Neural crest cell (in vitro differentiated cells): ENCODE measurements at regions not wholly inside any gene's neighbourhood (a gene's known extent, or its start where the extent isn't known, plus 50 kb on each side); places are given as distances from the start of the nearest gene placed in this dataset.

Source experiments
- DNase-seq: peaks from one replicate; pipeline ENCODE4 v3.0.0; 2021; ENCODE audit warnings: low read depth, mixed read lengths, low spot score
- H3K27ac Mint-ChIP-seq: one replicate; pipeline ENCODE4 v1.8.0; 2021; ENCODE audit warnings: mild to moderate bottlenecking, mixed read lengths; ENCODE audit not compliant: unreplicated experiment
- H3K27me3 Mint-ChIP-seq: 2 replicates; pipeline ENCODE4 v1.8.0; 2021; ENCODE audit warnings: low read depth, mild to moderate bottlenecking, mixed read lengths
- H3K36me3 Mint-ChIP-seq: 2 replicates; pipeline ENCODE4 v1.8.0; 2021; ENCODE audit warnings: low read depth, mild to moderate bottlenecking, mixed read lengths
- H3K4me1 Mint-ChIP-seq: 2 replicates; pipeline ENCODE4 v1.8.0; 2021; ENCODE audit warnings: mixed read lengths
- H3K4me3 Mint-ChIP-seq: one replicate; pipeline ENCODE4 v1.8.0; 2021; ENCODE audit warnings: mild to moderate bottlenecking, mixed read lengths
- H3K9me3 Mint-ChIP-seq: 2 replicates; pipeline ENCODE4 v1.8.0; 2021; ENCODE audit warnings: mixed read lengths
- TF ChIP-seq, protein P1 (sequence below): fragments of 200-600 bp; sonication (generic); conservative IDR thresholded peaks from 2 replicates; pipeline ENCODE4 v1.5.0; 2021; ENCODE audit warnings: antibody characterized with exemption, mild to moderate bottlenecking

DNA sequence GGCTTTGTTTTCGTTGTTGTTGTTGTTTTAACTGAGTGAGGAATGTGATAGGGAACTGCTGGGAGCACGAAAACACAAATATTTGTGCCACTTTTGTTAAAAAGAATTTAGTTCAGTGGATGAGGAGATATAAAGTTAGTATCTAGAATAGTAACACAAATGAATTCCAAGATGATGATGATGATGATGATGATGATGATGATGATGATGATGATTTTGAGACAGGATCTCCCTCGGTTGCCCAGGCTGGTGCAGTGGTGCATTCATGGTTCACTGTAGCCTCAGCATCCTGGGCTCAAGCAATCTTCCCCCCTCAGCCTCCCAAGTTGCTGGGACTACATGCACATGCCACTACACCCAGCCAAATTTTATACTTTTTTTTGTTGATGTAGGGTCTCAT is 223.7 kb downstream of the DSEL start:
- Mint-ChIP-seq H3K36me3 (no peaks in the 10 kb centered on the region), H3K9me3 (peaks cover 3% of the 10 kb centered on the region), H3K27ac (no peak overlapping the region), H3K27me3 (no peaks in the 10 kb centered on the region), H3K4me3 (no peak overlapping the region), H3K4me1 (no peaks in the 10 kb centered on the region)
- TF ChIP-seq, protein P1, sequence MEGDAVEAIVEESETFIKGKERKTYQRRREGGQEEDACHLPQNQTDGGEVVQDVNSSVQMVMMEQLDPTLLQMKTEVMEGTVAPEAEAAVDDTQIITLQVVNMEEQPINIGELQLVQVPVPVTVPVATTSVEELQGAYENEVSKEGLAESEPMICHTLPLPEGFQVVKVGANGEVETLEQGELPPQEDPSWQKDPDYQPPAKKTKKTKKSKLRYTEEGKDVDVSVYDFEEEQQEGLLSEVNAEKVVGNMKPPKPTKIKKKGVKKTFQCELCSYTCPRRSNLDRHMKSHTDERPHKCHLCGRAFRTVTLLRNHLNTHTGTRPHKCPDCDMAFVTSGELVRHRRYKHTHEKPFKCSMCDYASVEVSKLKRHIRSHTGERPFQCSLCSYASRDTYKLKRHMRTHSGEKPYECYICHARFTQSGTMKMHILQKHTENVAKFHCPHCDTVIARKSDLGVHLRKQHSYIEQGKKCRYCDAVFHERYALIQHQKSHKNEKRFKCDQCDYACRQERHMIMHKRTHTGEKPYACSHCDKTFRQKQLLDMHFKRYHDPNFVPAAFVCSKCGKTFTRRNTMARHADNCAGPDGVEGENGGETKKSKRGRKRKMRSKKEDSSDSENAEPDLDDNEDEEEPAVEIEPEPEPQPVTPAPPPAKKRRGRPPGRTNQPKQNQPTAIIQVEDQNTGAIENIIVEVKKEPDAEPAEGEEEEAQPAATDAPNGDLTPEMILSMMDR = no peak
- no peak for DNase-seq

DNA sequence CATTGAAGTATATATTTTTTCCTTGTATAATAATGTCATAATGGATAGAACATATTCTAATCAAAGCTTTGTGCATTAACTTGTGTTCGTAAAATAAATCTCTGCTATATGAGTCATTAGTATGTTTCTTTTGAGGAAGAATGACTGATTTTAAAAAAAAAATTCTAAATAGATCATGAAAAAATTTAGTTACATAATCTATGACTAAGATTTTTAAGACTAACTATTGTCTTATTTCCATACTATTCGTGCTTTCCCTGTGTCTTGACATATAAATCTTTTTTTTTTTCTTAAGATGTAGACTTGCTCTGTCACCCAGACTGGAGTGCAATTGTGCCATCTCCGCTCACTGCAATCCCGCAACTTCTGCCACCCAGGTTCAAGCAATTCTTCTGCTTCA is 226.1 kb downstream of the DSEL start:
- H3K4me1 Mint-ChIP-seq = no peaks in the 10 kb centered on the region
- TF ChIP-seq, protein P1 = no peak
- H3K4me3 Mint-ChIP-seq = no peak overlapping the region
- H3K9me3 Mint-ChIP-seq = peaks cover 3% of the 10 kb centered on the region
- H3K36me3 Mint-ChIP-seq = no peaks in the 10 kb centered on the region
- no peak for DNase-seq
- no peak overlapping the region for H3K27ac Mint-ChIP-seq
- H3K27me3 Mint-ChIP-seq = no peaks in the 10 kb centered on the region

DNA sequence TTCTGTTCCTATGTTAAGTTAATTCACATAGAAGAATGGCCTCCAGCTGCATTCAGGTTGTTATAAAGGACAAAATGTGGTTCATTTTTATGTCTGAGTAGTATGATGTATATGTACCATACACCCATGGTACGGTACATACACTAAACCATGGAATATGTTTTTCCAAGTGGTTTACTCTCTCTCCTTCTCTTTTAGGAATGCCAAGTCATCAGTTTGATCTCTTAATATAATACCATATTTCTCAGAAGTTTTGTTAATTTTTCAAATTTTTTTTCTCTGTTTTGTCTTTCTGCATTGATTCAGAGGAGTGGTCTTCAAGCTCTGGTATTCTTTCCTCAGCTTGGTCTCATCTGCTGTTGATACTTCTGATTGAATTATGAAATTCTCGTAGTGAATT is 230.9 kb downstream of the DSEL start:
- Mint-ChIP-seq H3K4me3 (no peak overlapping the region), H3K9me3 (no peaks in the 10 kb centered on the region), H3K27me3 (no peaks in the 10 kb centered on the region), H3K4me1 (no peaks in the 10 kb centered on the region), H3K27ac (no peak overlapping the region), H3K36me3 (no peaks in the 10 kb centered on the region)
- DNase-seq = no peak
- TF ChIP-seq, protein P1 = no peak

DNA sequence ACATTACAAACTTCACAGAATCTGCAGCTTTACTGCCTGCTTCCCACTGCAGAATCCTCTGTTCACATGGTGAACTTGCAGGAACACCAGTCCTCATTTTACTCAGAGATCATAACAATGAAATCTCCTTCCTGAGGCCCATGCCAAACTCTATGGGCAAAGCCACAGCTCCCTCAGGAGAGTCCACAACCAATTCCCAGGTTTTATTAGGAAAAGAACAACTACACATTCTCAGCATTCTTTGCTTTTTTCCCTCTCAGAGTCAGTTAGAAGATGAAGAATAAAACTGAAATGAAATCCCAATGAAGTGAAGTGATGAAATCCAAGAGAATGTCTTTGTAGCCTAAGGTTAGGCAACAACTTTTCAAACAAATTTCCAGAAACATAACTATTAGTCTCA is 233.7 kb downstream of the DSEL start:
- TF ChIP-seq, protein P1 = no peak
- H3K36me3 Mint-ChIP-seq = no peaks in the 10 kb centered on the region
- H3K27me3 Mint-ChIP-seq = no peaks in the 10 kb centered on the region
- H3K4me1 Mint-ChIP-seq = no peaks in the 10 kb centered on the region
- H3K9me3 Mint-ChIP-seq = no peaks in the 10 kb centered on the region
- no peak for DNase-seq
- H3K4me3 Mint-ChIP-seq = no peak overlapping the region
- H3K27ac Mint-ChIP-seq = no peak overlapping the region

DNA sequence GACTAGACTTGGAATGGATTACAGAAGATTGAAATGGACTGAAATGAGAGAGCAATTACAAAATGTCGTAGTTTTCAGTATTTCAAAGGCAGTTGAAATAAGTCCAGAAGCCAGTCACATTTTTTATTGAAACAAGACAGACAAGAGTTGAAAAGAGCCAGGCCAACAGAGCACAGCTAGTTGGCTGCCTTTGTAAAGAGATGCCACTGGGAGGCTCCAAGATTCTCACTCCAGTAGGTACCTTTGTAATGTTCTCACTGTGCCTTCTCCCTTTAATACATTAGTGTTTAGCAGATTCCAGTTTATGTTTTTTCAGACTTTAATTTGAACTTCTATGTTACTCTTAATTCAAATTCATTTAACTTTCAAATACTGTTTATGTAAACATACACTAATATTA is 234.8 kb downstream of the DSEL start:
- H3K9me3 Mint-ChIP-seq = no peaks in the 10 kb centered on the region
- no peak for DNase-seq
- H3K27me3 Mint-ChIP-seq = no peaks in the 10 kb centered on the region
- no peak overlapping the region for H3K4me3 Mint-ChIP-seq
- H3K27ac Mint-ChIP-seq = no peak overlapping the region
- TF ChIP-seq, protein P1 = no peak
- no peaks in the 10 kb centered on the region for H3K4me1 Mint-ChIP-seq
- no peaks in the 10 kb centered on the region for H3K36me3 Mint-ChIP-seq
